GM12892 (cell line): ENCODE measurements at regions not wholly inside any gene's neighbourhood (a gene's known extent, or its start where the extent isn't known, plus 50 kb on each side); places are given as distances from the start of the nearest gene placed in this dataset.

Experiments used
- POLR2A ChIP-seq: IDR thresholded peaks from 2 replicates; pipeline ENCODE4 v1.6.1; 2011; ENCODE audit warnings: low read depth, low read length, control low read depth
- POLR2AphosphoS5 ChIP-seq: IDR thresholded peaks from 2 replicates; pipeline ENCODE4 v1.6.1; 2011; ENCODE audit warnings: low read depth, low read length, control low read depth

GRCh38 chr15:69663441-69663840 lies 210.8 kb downstream of the RPLP1 start:
- TF ChIP-seq POLR2AphosphoS5 (no peak), POLR2A (no peak)
